ENCODE measurements at regions not wholly inside any gene's neighbourhood (a gene's known extent, or its start where the extent isn't known, plus 50 kb on each side); places are given as distances from the start of the nearest gene placed in this dataset.

DNA sequence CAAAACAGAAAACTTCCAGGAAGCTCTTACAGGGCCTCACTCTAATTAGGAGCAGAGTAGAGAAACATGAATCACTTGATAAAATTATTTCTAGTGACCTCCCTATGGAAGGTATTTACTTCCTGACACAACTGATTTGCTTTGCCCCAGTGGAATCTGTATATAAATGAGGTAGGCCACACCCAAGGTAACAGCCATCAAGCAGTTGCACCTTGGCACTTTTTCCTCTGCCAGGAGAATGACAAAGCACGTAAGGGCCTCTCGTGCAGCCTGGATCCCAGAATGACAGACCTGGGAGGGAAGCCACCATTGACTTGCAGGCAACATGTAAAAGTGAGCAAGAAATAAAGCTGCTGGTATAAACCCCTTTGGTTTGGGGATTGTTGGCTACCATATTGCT, 620.0 kb upstream of the SLC39A10 start:
- TF ChIP-seq EZH2phosphoT487 (IDR thresholded peaks at IDR 0.05; ENCODE audit: borderline replicate concordance, low read length) (no peak), EZH2 (IDR thresholded peaks at IDR 0.05; ENCODE audit: low read length, unreplicated experiment) (no peak)
